ENCODE measurements at regions not wholly inside any gene's neighbourhood (a gene's known extent, or its start where the extent isn't known, plus 50 kb on each side); places are given as distances from the start of the nearest gene placed in this dataset.

DNA sequence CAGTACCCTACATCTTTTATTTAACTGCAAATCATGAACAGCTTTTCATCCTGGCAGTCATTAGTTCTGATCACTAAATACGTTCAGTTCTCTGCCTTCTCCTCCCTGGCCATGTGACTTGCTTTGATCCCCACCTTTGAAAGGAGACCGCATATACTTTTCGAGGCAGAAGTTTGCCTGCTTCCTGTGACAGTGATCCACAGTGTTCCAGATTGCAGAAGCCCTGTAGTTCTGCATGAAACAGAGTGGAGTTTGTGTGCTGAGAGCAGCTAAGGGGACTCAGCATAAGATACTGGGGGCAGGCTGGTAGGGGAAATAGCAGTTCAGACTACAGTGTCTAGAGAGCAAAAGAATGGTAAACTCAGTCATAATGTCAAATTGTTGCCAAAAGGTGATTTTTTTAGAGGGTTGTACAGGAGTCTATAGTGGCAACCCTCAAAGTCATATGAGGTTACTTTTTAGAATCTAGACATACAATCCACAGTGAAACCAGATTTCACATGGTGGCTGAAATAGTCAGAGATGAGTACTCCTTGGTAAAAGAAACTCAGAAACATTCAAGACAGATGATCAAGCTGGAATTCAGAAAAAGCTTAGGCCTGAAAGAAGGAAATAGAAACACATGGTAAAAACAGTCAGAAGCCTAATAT, 1800.4 kb upstream of the CELF4 start:
- intact Hi-C loops (cut with DNase I): no loop called here
- TF ChIP-seq POLR2AphosphoS5 (IDR thresholded peaks at IDR 0.05): no peak
- no peak for TF ChIP-seq EP300 (IDR thresholded peaks at IDR 0.05)
- Histone ChIP-seq H3K36me3 (no peaks in the 10 kb centered on the region), H3K9me3 (no peaks in the 10 kb centered on the region), H3K27ac (no peak overlapping the region), H3K4me1 (no peaks in the 10 kb centered on the region), H3K27me3 (no peaks in the 10 kb centered on the region), H3K4me3 (no peak overlapping the region)
- WGBS, 2 donors: 51 to 84% methylated on average over 3 of the region's 3 CpGs
- no peak for DNase-seq

DNA sequence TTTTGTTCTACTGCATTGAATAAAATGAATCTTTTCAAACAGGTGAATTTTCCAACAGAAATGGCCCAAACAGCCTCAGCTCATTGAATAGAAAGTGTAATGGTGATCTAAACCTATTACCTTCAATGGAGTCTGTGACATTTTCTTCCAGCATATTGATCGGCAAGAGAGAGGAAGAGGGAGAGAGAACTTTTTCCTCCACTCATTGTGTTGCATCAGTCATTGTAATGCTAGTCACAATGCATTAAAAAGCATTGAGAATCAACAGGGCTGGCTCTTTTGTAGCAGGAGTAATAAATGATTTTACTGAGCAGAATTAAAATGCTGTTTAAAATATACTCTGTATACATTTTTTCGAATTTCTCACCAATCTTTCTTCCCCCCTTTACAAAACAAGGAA, 1794.5 kb upstream of the CELF4 start:
- no peak overlapping the region for H3K4me3 ChIP-seq
- H3K27me3 ChIP-seq: no peaks in the 10 kb centered on the region
- no peaks in the 10 kb centered on the region for H3K9me3 ChIP-seq
- H3K27ac ChIP-seq: no peak overlapping the region
- no peak for DNase-seq
- H3K4me1 ChIP-seq: no peaks in the 10 kb centered on the region
- H3K36me3 ChIP-seq: no peaks in the 10 kb centered on the region
- WGBS, 2 donors: 81 to 84% methylated on average over 2 of the region's 2 CpGs
- intact Hi-C loops (cut with DNase I): no loop called here
- TF ChIP-seq EP300 (IDR thresholded peaks at IDR 0.05) (no peak), CTCF (IDR thresholded peaks at IDR 0.05) (no peak), POLR2AphosphoS5 (IDR thresholded peaks at IDR 0.05) (no peak), POLR2A (IDR thresholded peaks at IDR 0.05) (no peak)

DNA sequence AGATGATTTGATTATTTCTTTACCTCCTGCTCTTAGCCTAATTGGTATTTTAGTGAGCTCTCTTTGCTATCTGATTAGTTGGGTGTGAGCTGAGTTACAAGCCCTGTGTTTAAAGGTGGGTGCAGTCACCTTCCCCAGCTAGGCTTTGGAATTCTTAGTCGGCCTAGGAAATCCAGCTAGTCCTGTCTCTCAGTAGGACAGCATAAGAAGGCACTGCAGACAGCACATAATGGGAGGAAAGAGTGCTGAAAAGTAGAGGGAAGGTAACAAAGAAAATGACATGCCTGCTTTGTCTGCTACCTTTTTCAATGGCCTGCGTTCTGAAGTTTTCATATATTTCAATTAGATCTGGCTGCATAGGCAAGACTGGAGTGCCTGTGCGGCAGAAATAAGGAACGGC, 1794.0 kb upstream of the CELF4 start:
- intact Hi-C loops (cut with DNase I): no loop called here
- H3K27ac ChIP-seq: no peak overlapping the region
- no peak for DNase-seq
- 93 to 94% methylated on average over 4 of the region's 4 CpGs for WGBS, 2 donors
- no peaks in the 10 kb centered on the region for H3K4me1 ChIP-seq
- TF ChIP-seq CTCF (IDR thresholded peaks at IDR 0.05) (no peak), POLR2AphosphoS5 (IDR thresholded peaks at IDR 0.05) (no peak), EP300 (IDR thresholded peaks at IDR 0.05) (no peak), POLR2A (IDR thresholded peaks at IDR 0.05) (no peak)
- H3K36me3 ChIP-seq: no peaks in the 10 kb centered on the region
- H3K27me3 ChIP-seq: no peaks in the 10 kb centered on the region
- H3K4me3 ChIP-seq: no peak overlapping the region
- no peaks in the 10 kb centered on the region for H3K9me3 ChIP-seq

GRCh38 chr18:39350945-39351344, 1785.3 kb upstream of the CELF4 start:
- no peaks in the 10 kb centered on the region for H3K9me3 ChIP-seq
- H3K27me3 ChIP-seq: no peaks in the 10 kb centered on the region
- no peak overlapping the region for H3K4me3 ChIP-seq
- no peak overlapping the region for H3K27ac ChIP-seq
- no peaks in the 10 kb centered on the region for H3K36me3 ChIP-seq
- no peaks in the 10 kb centered on the region for H3K4me1 ChIP-seq
- intact Hi-C loops (cut with DNase I): no loop called here
- TF ChIP-seq POLR2A (IDR thresholded peaks at IDR 0.05) (no peak), POLR2AphosphoS5 (IDR thresholded peaks at IDR 0.05) (no peak), EP300 (IDR thresholded peaks at IDR 0.05) (no peak), CTCF (IDR thresholded peaks at IDR 0.05) (no peak)
- WGBS, 2 donors: 84 to 89% methylated on average over 2 of the region's 2 CpGs
- DNase-seq: no peak

DNA sequence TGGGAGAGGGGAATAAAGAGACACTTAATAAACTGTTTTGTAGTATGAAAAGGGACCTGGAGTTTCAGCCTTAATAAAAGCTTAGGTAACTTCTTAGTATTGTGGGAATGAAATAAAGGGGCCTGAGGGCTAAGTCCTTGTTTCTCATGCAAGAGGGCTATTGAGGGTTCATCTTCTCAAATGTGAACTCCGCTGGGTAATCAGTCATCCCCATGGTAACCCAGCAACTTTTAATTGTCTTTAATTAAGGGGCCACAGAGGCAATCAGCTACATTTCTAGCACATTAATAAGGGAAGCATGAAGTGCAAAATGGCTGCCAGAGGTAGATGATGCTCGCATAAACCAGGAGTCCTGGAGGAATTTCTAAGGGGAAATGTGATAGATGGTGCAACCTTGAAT, 1784.2 kb upstream of the CELF4 start:
- Histone ChIP-seq H3K27ac (no peak overlapping the region), H3K4me1 (peaks cover 0 to 7% (median 3%) of the 10 kb centered on the region in 4 donors), H3K9me3 (no peaks in the 10 kb centered on the region), H3K27me3 (no peaks in the 10 kb centered on the region), H3K4me3 (no peak overlapping the region), H3K36me3 (no peaks in the 10 kb centered on the region)
- intact Hi-C loops (cut with DNase I): no loop called here
- DNase-seq: no peak
- no peak for TF ChIP-seq POLR2A (IDR thresholded peaks at IDR 0.05)
- no peak for TF ChIP-seq CTCF (IDR thresholded peaks at IDR 0.05)
- no peak for TF ChIP-seq EP300 (IDR thresholded peaks at IDR 0.05)
- no peak for TF ChIP-seq POLR2AphosphoS5 (IDR thresholded peaks at IDR 0.05)
- WGBS, 2 donors: 91 to 93% methylated on average over 2 of the region's 2 CpGs

Data from sigmoid colon (tissue), 6 donors.